ENCODE measurements at regions not wholly inside any gene's neighbourhood (a gene's known extent, or its start where the extent isn't known, plus 50 kb on each side); places are given as distances from the start of the nearest gene placed in this dataset.
"Not testable (repeated sequence)": the region's sequence is repeated elsewhere in the genome, so short reads cannot be mapped to it uniquely, and the experiment has no call there.

DNA sequence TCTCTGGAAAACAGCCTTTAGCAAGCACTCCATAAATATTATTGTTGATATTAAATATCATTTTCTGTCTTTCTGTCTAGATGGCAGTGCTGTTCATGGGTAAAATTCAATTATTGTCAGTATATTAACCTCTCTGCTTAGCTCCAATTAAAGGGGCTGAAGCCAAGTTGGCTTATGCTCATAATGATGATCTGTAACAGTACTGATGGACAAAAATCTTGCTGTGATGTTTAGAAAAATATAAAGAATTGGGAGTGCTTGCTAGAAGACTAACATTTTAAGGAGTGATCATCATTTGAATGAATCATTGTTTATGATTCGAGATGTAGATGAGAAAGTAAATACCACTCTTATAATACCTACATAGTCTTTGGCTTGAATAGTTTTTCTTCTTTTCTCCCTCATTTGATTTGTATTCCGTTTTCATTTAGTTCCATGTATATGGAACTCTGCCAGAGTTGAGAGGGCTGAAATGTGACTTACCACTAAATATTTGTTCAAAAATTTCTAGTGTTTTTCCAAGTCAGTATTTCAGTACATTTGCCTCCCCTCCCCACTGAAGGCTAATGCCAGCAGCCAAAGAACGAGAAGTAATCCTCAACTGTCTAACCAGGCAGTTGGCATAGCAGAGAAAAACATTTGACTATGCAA, 538.3 kb downstream of the CSNK1G3 start:
- DNase-seq, result no peak

DNA sequence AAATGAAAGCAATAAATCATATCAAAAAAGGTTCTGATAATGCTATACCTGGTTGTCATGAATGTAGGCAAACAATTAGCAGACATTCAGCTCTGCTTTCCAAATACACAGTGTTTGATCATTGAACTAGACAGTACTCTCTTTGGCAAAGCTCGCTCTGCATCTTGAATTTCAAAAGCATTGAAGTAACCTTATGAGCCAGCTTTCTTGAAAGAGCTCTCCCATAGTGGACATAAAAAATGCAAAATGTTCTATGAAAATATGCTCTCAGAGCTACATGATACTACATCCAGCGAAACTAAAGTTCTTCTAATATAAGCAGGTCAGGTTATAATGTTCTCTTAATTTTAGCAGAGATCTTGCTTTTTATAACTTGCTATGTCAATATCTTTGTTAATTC, 533.4 kb downstream of the CSNK1G3 start:
- DNase-seq, result no peak

DNA sequence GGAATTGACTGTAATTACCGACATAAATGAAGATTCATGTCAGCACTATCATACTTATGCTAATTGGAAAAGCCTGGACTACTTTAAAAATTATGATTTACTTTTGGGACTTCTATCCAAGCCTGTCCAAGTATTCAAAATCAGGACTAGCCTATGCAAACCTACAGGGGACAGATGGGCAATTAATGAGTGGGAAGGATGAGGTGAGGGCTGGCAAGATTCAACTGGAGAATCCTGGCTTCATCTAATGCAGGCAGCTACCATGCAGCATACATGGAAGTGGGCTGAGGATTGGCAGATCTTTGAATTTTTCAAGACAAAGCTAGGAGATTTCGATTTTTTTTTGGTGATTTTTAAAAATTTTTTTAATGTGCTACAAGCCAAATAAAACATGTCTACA, 532.6 kb downstream of the CSNK1G3 start:
- no peak for DNase-seq

DNA sequence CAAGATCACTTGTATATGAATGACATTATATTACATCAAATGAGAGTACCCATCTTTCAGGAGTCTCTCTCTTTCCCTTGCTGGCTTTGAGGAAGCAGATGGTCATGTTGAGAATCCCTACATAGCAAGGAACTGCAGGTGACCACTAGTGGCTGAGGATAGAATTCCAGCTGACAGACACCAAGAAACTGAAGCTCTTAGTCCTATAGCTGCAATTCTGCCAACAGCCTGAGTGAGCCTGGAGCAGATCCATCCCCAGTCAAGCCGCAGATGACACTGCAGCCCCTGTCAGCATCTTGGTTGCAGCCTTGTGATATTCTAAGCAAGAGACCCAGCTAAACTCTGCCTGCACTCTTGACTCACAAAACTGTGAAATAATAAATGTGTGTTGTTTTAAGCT, 531.5 kb downstream of the CSNK1G3 start:
- no peak for DNase-seq

DNA sequence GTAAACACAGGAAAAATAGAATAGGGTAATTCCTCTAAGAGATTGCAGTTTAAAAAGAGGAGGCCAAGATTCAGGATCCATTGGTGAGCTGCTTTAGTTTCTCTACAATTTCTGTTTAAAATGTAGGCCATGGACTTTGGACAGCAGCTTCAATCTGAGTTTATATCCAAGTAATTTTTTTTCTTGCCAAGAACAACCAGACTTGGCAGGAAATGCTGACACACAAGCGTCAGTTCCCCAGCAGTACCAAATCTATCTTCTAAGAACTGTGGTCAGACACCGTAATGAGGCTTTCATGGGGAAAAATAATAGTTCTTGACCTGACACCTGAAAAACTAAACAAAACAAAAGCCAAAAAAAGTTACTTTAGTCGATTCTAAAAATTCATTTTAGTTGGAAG, 528.8 kb downstream of the CSNK1G3 start:
- DNase-seq, result peak in 1 of 2 donors; percentile 64

DNA sequence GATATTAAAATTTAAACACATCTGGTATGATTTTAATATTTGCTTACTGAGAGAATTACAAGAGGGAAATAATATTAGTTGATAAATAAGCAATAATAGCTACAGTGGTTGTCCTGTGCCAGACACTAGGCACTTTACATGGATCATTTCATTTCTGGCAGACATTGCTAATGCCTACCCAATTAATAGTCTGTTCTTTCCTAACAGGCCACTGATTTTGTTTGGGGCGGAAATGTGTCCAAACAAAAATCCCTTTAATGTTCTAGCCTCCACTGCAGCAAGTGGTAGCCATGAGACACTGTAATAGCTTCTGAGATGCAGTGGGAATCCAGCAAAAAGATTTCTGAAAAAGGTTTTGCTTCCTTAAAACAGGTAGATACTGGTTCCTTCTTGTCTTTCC, 527.4 kb downstream of the CSNK1G3 start:
- no peak for DNase-seq

DNA sequence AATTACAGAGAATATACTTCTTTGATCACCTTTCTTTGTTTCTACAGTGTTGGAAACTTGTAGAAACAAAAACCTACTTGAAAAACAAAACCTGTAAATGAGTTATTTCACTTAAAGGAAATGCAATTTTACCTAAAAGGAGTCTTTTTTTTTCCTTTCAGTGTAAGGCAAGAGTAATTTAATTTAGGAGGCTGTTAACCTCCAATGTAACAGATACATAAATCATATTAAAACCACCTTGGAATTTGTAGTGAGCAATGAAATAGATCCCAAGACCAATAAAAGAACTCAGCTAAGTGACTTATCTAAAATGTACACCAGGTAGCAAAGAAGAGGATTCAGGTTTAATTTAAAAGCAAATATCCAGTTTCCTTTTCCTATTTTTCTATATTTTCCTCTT, 524.8 kb downstream of the CSNK1G3 start:
- no peak for DNase-seq

DNA sequence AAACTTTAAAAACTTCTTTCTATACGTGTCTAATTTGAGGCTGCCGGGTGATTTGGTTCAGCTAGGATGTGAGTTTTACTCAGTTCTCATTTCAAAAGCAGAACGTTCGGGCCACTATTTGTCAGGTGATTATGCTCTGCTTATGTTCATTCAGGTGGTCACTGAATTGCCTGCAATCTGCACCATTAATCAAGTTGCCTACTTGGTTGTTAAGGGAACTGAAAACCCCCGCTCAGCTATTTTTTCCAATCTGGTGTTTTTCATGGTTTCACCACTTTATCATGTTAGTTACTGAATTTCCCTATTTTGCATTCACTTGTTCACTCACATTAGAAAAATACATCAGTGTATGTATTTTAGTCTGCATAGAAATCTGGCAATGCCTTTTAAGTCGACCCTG, 523.0 kb downstream of the CSNK1G3 start:
- DNase-seq, result no peak

DNA sequence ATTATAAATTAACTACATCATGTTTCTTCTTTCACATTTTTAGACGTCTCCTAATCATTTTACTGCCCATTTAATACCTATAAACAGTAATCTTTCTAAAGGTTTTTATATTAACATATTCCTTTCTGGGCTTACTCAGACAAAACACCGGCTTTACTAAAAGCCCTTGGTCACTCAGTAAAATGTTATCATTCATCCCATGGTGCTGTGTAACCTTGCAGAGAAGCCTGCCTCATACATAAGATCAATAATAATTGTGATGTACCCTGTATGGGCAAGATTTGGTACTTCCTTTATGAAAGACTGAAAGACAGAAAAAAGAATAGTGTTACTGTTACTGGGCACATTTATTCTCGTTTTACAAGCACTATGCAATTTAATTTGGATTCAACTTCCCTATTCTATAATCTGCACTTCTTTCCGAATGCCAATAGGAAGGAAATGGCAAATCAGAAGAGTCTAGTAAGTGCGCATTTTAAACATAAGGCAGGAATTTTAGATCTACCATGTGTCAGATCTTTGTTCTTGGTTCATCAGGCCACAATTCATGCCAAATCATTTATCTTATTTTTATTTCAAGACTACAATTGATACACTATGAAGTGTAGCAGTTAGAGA, 522.2 kb downstream of the CSNK1G3 start:
- DNase-seq, result no peak

DNA sequence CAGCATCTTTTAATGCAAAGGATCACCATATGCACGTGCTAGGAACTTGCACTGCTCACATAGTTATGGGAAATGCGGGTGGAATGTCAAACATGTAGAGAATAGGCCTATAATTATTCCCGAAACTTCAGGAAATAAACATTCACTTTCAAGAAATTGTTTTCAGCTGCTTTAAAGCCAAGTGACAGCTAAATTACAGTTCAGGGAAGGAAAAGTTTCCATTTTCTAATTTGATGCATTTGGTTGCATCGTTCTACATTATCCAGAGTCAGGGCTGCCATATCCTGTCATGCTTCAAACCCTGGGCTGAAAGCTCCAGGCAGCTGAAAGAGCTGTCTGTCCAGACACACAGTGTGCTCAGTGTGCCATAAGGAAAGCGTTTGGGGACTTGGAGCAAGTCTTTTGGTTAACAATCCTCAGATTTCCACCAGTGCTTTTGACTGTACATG, 518.1 kb downstream of the CSNK1G3 start:
- DNase-seq, result peak in 1 of 2 donors; percentile 17

DNA sequence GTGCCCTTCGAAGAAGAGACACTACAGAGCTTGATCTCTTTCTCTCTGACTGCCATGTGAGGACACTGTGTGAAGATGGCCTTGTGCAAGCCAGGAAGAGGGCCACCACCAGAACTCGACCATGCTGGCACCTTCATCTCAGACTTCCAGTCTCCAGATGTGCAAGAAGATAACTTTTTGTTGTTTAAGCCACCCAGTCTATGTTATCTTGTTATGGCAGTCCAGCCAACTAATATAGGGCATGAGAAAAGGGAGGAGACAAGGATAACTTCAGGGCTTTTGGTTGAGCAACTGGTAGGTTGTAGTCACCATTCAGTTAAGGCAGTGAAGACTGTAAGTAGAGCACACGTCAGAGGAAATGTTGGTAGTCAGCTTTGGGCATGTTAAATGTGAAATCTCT, 515.5 kb downstream of the CSNK1G3 start:
- DNase-seq, result no peak

DNA sequence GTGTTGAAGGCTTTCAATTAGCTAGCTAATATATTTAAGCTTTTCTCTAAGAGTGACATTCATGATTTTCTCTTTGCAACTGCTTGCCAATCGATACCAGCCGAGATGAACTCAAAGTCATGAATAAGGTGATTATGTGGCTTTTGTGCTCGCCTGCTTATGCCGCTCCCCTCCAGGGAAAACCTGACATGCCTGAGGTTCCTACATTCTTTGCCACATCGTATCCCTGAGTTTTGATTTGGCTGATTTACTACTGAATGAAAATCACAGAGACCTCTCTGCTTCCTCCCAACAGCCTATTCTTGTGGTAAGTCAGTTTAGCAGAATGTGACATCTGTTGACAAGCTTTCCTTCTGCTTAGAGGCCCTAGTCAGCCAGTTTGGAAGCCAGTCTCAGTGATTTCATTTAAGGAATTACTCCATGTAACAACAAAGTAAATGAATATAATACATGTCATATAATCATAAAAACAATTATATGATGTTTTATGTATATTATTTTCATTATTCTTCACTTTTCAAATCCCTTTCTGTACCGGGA, 513.4 kb downstream of the CSNK1G3 start:
- DNase-seq, result no peak

DNA sequence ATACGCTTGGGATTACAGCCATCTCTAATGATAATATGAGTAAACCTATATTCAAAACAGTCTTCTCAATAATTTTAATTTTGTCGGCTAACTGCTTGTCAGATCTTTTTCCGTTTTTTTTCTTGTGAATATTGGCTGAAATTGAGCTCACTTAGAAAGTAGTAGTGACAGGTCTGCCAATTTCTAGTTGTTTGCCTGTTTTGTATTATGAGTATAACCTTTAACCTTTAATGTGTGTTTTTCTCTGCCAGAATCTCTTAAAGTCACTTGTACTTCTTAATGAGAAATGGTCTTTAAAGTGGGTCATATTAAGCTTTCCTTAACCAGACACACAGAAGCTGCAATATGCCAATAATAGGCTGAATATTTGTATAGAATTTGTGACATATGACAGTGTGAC, 511.0 kb downstream of the CSNK1G3 start:
- DNase-seq, result no peak

DNA sequence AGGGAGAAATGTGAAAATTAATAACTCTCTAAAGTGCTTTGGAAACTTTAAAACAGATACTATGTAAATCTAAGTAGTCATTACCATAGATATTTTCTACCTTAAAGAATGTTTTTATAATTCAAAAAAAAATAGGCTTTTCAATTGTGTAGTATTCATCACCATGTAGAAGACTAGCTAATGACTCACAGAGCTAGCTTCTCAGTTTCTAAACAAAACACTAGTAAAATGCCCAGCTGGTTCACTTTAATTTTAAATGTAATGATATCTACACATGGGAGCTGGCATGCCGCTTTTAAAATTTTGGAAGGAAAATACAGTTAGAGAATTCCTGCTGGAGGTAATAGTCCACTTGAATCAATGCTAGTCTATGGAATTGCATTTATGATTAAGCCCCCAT, 509.8 kb downstream of the CSNK1G3 start:
- no peak for DNase-seq

DNA sequence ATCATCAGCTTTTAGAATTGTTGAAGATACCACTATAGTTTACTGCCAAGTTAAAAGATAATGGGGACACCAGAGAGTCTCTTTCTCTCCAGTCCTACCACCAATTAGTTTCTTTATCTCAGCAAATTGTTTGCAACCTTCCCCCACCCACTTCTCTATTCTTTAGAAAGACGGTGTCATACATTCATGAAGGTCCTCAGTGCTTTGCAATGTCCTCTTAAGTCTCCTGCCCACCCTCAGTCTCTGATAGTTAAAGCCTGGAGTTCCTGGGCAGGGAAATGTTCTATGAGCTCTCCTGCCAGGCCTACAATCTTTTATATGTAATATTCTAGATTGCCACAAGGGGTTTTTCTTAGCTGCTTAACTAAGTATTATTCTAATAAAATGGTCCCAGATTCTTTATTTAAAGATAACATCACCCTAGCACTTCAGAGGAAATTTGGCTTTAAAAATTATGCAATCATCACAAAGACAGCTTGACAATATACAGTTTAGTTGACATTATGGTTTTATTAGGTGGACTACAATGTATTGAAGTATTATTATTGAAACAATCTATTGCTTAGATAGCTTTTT, 509.2 kb downstream of the CSNK1G3 start:
- DNase-seq, result no peak

DNA sequence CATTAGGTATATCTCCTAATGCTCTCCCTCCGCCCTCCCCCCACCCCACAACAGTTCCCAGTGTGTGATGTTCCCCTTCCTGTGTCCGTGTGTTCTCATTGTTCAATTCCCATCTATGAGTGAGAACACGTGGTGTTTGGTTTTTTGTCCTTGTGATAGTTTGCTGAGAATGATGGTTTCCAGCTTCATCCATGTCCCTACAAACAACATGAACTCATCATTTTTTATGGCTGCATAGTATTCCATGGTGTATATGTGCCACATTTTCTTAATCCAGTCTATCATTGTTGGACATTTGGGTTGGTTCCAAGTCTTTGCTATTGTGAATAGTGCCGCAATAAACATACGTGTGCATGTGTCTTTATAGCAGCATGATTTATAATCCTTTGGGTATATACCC, 505.3 kb downstream of the CSNK1G3 start:
- DNase-seq, result not testable (repeated sequence)

DNA sequence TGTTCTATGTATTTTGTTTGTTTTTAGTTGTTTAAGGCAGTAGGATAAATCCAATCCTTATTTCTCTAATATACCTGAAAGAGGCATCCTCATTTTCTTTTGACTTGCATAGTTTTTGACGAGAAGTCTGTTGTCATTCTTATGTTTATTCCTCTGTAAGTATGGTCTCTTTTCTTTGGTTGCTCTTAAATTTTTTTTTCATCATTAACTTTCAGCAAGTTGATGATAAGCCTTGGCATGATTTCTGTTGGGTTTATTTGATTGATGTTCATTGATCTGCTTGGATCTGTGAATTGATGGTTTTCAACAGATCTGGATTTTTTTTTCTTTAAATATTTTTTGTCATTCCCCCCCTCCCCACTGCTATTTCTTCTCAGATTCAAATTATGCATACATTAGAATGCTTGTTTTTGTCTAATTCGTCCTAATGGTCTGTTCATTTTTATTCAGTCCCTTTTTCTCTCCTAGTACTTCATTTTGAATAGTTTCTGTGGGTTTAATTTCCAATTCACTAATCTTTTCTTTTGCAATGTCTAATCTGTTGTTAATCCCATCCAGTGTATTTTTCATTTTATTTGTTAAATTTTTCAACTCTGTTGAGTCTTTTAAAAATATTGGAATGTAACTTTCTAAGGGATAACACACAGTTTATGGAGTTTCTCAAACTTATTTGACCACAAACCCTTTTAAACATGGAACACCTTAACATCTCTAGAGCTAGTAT, 495.9 kb downstream of the CSNK1G3 start:
- no peak for DNase-seq

DNA sequence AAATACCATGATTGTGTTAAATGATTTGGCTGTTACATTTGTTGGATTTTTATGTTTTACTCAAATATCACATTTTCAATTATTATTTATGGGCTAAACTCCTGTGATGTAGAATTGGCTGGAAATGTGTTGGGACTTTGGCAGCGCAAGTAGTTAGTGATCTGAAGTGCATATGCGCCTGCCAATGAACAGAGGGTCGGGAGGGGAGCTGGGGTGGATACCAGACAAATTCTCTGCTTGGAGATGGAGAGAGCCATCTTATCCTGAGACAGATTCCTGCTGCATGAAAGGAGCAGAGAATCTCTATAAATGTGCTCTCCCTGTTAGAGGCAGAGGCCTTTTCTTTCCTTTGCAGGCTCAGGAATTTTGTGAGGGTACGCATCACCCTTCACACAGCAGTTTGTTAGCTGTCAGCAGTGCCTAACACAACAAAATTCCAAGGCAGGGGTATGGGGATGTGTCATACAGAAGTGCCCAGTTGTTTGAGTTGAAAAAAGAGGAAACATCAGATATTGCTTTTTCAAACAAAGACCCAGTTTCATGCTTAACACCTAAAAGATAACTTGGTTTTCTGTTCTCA, 489.1 kb downstream of the CSNK1G3 start:
- no peak for DNase-seq

DNA sequence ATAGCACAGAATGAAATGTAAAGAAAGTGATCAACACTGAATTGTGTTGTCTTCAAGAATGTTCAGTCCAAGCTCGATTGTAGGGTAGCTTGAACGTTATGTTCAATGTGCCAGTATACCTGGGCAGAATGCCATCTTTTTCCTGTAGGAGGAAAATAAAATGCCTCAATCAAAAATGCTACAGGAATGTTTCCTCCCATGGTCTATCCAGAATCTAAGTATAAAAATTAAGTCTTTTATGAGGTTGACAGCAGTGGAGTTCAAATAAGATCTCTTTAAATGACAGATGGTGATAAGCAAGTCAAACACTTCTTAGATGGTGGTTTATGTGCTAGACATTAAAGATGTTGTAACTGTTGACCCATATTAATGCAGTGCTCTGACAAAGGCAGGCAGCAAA, 488.6 kb downstream of the CSNK1G3 start:
- no peak for DNase-seq

DNA sequence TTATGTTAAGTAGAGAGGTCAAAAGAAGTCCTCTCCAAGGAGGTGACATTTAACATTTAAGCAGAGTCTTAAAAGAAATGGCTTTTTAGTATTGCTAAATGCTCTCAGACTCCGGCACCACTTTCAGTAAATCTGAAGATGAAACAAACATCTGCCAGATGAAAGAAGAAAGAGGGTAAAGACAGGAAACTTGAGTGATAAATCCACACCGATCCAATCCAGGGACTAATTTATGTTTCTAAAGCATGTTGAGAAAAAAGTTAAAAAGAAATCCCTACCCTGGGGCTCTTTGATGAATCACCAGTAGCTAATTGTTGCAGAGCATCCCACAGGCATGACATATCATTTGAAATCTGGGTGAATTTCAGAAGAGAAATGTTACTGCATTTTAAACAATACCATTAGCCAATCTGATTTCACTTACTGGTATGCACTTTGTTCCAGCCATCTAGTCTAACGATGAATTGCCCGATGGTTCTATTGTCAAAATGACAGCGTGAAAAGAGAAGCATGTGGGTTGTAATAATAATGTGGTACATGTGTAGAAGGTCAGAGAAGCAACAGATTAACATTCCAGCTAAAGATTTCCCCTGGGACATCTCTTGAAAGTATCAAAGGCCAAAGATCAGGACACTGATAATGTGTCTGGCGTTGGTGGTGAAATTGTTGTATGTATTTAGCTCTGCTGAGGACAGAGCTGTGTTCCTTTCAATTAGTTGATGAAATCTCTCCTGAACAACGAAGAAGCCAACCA, 485.7 kb downstream of the CSNK1G3 start:
- DNase-seq, result no peak

DNA sequence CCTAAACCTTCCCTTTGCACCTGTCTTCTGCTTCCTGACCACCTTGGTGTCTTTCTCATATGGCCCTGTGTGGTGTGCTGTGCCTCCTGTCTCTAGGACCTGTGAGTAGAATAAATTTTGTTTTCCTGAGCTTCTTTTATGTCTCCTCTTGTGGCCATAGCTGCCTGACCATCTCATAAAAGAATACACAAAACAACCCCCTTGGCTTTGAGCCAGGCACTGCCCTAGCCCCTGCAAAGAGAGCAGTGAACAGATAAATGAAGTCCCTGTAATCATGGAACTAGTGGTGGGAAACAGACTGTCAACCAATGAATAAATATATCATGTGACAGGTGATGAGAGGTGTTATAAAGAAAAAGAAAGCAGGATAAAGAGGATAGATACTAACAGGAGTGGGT, 485.1 kb downstream of the CSNK1G3 start:
- no peak for DNase-seq

DNA sequence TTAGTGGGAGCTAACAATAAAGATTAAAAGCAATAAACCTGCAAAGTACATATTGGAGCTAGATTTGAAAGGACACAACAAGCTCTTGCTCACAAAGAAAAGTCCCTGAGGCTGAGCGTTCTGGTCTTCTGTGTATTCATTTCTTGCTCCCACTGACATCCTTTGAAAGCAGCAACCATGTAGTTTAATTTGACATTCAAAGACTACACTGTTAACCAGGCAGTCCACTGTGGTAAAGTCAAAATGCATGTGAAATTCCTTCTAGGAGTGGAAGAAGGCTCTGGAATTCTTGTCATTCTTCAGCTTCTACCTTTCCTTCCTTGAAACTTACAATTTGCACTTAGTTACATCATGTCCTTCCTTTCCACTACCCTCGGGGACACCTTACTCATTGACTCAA, 480.7 kb downstream of the CSNK1G3 start:
- DNase-seq, result no peak

DNA sequence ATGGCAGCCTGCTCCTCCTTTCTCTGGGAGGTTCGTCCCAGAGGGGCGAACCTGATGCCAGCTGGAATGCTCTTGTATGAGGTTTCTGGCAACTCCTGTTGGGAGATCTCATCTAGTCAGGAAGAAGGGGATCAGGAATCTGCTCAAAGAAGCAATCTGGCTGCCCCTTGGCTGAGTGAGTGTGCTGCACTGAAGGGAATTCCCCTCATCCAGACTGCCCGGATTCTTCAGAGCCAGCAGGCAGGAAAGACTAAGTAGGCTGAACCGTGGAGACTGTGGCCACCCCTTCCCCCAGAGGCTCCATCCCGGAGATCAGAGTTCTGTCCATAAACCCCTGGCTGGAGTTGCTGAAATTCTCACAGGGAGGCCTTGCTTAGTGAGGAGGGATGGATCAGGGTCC, 476.0 kb downstream of the CSNK1G3 start:
- no peak for DNase-seq
